Esophagus muscularis mucosa (tissue), 4 donors: ENCODE measurements at regions not wholly inside any gene's neighbourhood (a gene's known extent, or its start where the extent isn't known, plus 50 kb on each side); places are given as distances from the start of the nearest gene placed in this dataset.

Experiments used
- DNase-seq: peaks from one replicate; pipeline ENCODE4 v3.0.0-alpha.2; 2017; ENCODE audit errors: extremely low spot score
- H3K27ac ChIP-seq, 4 donors: fragments of 200-600 bp; sonication (generic); replicated peaks in 1 of 4; 1 replicate in 3 of 4; 2 replicates in 1 of 4; pipeline ENCODE4 v1.5.1; 2016 to 2019; ENCODE audit warnings: mild to moderate bottlenecking in 1 of 4
- H3K27me3 ChIP-seq, 4 donors: fragments of 200-600 bp; sonication (generic); one replicate each; pipeline versions ENCODE4 v1.5.1 to v1.6.0; 2016 to 2019
- H3K36me3 ChIP-seq, 4 donors: fragments of 200-600 bp; sonication (generic); one replicate each; pipeline ENCODE4 v1.5.1; 2016 to 2019
- H3K4me1 ChIP-seq, 4 donors: fragments of 200-600 bp; sonication (generic); one replicate each; pipeline ENCODE4 v1.5.1; 2016 to 2019
- H3K4me3 ChIP-seq, 4 donors: fragments of 200-600 bp; sonication (generic); 1 replicate in 2 of 4; 2 replicates in 2 of 4; pipeline ENCODE4 v1.5.1; 2016 to 2019; ENCODE audit warnings: mild to moderate bottlenecking in 4 of 4, moderate library complexity in 1 of 4
- H3K9me3 ChIP-seq, 4 donors: fragments of 200-600 bp; sonication (generic); 1 replicate in 3 of 4; 2 replicates in 1 of 4; pipeline ENCODE4 v1.5.1; 2016 to 2019
- EP300 ChIP-seq: sonication (generic); formaldehyde crosslinking; IDR thresholded peaks from one replicate; pipeline ENCODE4 v1.6.1; 2017; ENCODE audit warnings: antibody characterized with exemption
- POLR2A ChIP-seq: fragments of 450-650 bp; IDR thresholded peaks from one replicate; pipeline ENCODE4 v1.6.1; 2017; ENCODE audit warnings: antibody characterized with exemption, moderate library complexity, mild to moderate bottlenecking, low read depth
- POLR2AphosphoS5 ChIP-seq, 2 donors: sonication (generic); formaldehyde crosslinking; IDR thresholded peaks; one replicate each; pipeline ENCODE4 v1.6.1; 2017; ENCODE audit warnings: antibody characterized with exemption in 2 of 2
- WGBS: methylation state at CpG from one replicate; pipeline ENCODE4 v1.1.5; 2018; 5-methylcytosine and 5-hydroxymethylcytosine counted together
- intact Hi-C: fragments of 100-400 bp; cut with DNase I; formaldehyde crosslinking; loops from one replicate; pipeline ENCODE4 v1.15.1; 2023
- TF ChIP-seq, protein P1 (sequence below), 3 experiments: fragments of 200-600 bp in 2 of 3; fragments of 450-650 bp in 1 of 3; sonication (generic) in 2 of 3; IDR thresholded peaks; one replicate each; pipeline ENCODE4 v1.5.1; 2017 to 2019; ENCODE audit warnings: antibody characterized with exemption in 3 of 3, mild to moderate bottlenecking in 2 of 3, moderate library complexity in 1 of 3

DNA sequence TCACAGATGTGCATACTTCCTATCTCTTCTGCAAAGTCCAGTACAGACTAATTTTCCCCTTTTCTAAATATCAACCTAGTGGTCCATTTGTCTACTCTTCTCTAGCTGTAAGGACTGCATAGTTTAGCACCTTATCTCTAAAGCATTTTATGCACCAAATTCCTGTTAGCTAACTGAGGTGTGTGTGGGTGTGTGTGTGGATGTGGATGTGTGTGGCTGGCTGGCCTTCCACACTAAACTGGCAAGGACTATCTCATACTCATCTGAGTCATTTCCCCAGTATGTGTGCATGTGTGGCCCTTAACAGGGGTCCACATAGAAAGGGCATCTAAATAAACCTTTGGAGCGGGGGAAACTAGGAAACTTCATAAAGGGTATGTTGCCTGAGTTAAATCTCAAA, 139.6 kb downstream of the TTC32 start:
- intact Hi-C loops = no loop called here
- TF ChIP-seq EP300 = no peak
- TF ChIP-seq POLR2A = no peak
- TF ChIP-seq POLR2AphosphoS5 (IDR thresholded peaks at IDR 0.05) = no peak
- TF ChIP-seq, protein P1, sequence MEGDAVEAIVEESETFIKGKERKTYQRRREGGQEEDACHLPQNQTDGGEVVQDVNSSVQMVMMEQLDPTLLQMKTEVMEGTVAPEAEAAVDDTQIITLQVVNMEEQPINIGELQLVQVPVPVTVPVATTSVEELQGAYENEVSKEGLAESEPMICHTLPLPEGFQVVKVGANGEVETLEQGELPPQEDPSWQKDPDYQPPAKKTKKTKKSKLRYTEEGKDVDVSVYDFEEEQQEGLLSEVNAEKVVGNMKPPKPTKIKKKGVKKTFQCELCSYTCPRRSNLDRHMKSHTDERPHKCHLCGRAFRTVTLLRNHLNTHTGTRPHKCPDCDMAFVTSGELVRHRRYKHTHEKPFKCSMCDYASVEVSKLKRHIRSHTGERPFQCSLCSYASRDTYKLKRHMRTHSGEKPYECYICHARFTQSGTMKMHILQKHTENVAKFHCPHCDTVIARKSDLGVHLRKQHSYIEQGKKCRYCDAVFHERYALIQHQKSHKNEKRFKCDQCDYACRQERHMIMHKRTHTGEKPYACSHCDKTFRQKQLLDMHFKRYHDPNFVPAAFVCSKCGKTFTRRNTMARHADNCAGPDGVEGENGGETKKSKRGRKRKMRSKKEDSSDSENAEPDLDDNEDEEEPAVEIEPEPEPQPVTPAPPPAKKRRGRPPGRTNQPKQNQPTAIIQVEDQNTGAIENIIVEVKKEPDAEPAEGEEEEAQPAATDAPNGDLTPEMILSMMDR (IDR thresholded peaks at IDR 0.05) = no peak
- no peak for DNase-seq
- no peaks in the 10 kb centered on the region for H3K27me3 ChIP-seq
- 90% methylated on average over 1 of the region's 1 CpG for WGBS
- H3K27ac ChIP-seq = peak overlapping the region in 1 of 4 donors; percentile 21
- no peaks in the 10 kb centered on the region for H3K36me3 ChIP-seq
- peaks cover 0 to 47% (median 36%) of the 10 kb centered on the region in 4 donors for H3K4me1 ChIP-seq
- no peak overlapping the region for H3K4me3 ChIP-seq
- peaks cover 0 to 3% (median 0%) of the 10 kb centered on the region in 4 donors for H3K9me3 ChIP-seq

DNA sequence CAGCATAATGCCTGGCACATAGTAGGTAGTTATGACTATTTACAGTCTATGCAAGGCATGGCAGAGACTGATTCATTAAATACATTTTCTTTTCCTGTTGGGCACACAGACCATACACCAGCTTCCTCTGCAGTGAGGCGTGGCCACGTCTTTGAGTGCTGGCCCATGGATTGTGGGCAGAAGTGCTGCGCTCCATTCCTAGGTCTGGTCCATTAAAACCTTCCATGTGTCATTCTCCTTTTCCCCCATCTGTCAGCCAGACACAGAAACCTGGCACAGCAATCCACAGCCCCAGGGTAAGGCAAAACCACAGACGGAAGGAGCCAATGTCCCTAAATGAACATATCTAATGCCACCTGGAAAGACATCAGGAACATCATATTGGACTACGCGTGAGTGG, 141.9 kb downstream of the TTC32 start:
- Histone ChIP-seq H3K27ac (no peak overlapping the region), H3K27me3 (no peaks in the 10 kb centered on the region), H3K9me3 (no peaks in the 10 kb centered on the region), H3K36me3 (no peaks in the 10 kb centered on the region), H3K4me1 (peaks cover 0 to 53% (median 36%) of the 10 kb centered on the region in 4 donors), H3K4me3 (no peak overlapping the region)
- DNase-seq = no peak
- 79% methylated on average over 6 of the region's 6 CpGs for WGBS
- TF ChIP-seq, protein P1 (IDR thresholded peaks at IDR 0.05) = no peak
- TF ChIP-seq POLR2AphosphoS5 (IDR thresholded peaks at IDR 0.05) (no peak), EP300 (no peak), POLR2A (no peak)
- intact Hi-C loops = no loop called here

DNA sequence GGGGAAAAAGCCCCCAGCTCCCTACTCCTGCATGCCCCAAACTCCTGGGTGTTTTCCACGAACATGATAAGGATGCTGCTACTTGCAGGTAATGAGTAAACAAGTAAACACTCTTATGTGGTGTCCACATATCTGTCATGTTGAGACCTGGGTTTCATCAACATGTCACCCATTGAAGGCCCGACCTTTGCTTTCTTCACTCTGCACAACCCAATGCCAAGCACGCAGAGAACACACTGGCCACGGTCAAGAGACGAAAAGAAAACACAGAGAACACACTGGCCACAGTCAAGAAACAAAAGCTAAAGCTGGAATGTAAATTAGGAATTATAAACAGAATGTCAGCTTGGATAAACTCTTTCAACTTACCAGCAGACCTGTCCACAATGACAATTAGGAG, 143.1 kb downstream of the TTC32 start:
- Histone ChIP-seq H3K36me3 (no peaks in the 10 kb centered on the region), H3K27ac (no peak overlapping the region), H3K4me3 (no peak overlapping the region), H3K9me3 (no peaks in the 10 kb centered on the region), H3K4me1 (peaks cover 0 to 62% (median 36%) of the 10 kb centered on the region in 4 donors), H3K27me3 (no peaks in the 10 kb centered on the region)
- no peak for TF ChIP-seq POLR2A
- no peak for TF ChIP-seq POLR2AphosphoS5 (IDR thresholded peaks at IDR 0.05)
- TF ChIP-seq EP300 = no peak
- TF ChIP-seq, protein P1 (IDR thresholded peaks at IDR 0.05) = no peak
- intact Hi-C loops = no loop called here
- WGBS = 60% methylated on average over 5 of the region's 5 CpGs
- DNase-seq = no peak

DNA sequence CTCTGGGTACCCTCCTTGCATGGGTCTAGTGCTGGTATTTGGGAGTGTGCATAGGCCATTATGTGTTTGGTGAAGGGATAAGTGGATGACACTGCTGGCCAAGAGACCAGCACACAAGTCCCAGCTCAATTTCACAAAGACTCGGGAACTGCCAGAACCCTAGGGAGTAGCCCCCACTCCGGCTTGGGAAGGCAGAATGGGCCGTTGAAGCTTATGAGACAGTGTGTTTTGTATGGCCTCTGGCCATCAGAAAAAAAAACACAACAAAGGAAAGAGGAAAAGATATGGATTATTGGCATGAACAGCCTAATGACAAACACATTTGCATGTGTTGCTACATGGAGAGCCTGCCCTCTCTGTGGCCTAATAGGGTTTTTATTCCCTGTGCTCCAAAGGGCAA, 144.2 kb downstream of the TTC32 start:
- Histone ChIP-seq H3K27ac (no peak overlapping the region), H3K27me3 (no peaks in the 10 kb centered on the region), H3K36me3 (no peaks in the 10 kb centered on the region), H3K4me3 (no peak overlapping the region), H3K4me1 (peaks cover 0 to 62% (median 31%) of the 10 kb centered on the region in 4 donors), H3K9me3 (no peaks in the 10 kb centered on the region)
- intact Hi-C loops = no loop called here
- TF ChIP-seq, protein P1 (IDR thresholded peaks at IDR 0.05) = no peak
- TF ChIP-seq POLR2A (no peak), POLR2AphosphoS5 (IDR thresholded peaks at IDR 0.05) (no peak), EP300 (no peak)
- DNase-seq = no peak
- 65% methylated on average over 3 of the region's 3 CpGs for WGBS

DNA sequence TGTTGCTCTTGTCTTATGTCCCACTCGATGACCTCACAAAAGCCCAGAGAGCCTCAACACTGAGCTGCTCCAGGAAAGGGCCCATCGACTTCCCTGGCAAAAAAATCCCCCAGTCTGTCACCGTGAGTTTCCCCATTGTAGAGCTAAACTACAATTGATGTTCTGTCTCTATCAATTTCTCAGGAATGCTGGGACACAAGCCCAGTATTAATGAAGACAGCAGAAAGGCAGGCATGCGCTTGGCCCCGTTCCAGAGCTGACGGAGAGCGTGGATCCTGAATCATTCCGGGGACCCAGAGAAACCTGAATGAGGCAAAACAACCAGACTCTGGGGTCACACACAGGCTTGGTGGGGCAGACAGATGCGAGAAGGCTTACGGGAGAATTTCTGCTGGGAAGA, 146.9 kb downstream of the TTC32 start:
- H3K9me3 ChIP-seq = no peaks in the 10 kb centered on the region
- H3K4me3 ChIP-seq = no peak overlapping the region
- no peaks in the 10 kb centered on the region for H3K27me3 ChIP-seq
- WGBS = 54% methylated on average over 10 of the region's 10 CpGs
- no peak overlapping the region for H3K27ac ChIP-seq
- peaks cover 0 to 62% (median 35%) of the 10 kb centered on the region in 4 donors for H3K4me1 ChIP-seq
- intact Hi-C loops = no loop called here
- H3K36me3 ChIP-seq = no peaks in the 10 kb centered on the region
- no peak for DNase-seq
- TF ChIP-seq, protein P1 (IDR thresholded peaks at IDR 0.05) = no peak
- no peak for TF ChIP-seq POLR2AphosphoS5 (IDR thresholded peaks at IDR 0.05)
- TF ChIP-seq POLR2A = no peak
- no peak for TF ChIP-seq EP300
